ENCODE measurements at regions not wholly inside any gene's neighbourhood (a gene's known extent, or its start where the extent isn't known, plus 50 kb on each side); places are given as distances from the start of the nearest gene placed in this dataset.

- TF ChIP-seq, protein P1, sequence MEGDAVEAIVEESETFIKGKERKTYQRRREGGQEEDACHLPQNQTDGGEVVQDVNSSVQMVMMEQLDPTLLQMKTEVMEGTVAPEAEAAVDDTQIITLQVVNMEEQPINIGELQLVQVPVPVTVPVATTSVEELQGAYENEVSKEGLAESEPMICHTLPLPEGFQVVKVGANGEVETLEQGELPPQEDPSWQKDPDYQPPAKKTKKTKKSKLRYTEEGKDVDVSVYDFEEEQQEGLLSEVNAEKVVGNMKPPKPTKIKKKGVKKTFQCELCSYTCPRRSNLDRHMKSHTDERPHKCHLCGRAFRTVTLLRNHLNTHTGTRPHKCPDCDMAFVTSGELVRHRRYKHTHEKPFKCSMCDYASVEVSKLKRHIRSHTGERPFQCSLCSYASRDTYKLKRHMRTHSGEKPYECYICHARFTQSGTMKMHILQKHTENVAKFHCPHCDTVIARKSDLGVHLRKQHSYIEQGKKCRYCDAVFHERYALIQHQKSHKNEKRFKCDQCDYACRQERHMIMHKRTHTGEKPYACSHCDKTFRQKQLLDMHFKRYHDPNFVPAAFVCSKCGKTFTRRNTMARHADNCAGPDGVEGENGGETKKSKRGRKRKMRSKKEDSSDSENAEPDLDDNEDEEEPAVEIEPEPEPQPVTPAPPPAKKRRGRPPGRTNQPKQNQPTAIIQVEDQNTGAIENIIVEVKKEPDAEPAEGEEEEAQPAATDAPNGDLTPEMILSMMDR (IDR thresholded peaks at IDR 0.05): no peak
- TF ChIP-seq POLR2A (IDR thresholded peaks at IDR 0.05): no peak
These were observed 314.9 kb upstream of the IRAK1BP1 start for GRCh38 chr6:78552435-78552834.
